ENCODE measurements at regions not wholly inside any gene's neighbourhood (a gene's known extent, or its start where the extent isn't known, plus 50 kb on each side); places are given as distances from the start of the nearest gene placed in this dataset.

DNA sequence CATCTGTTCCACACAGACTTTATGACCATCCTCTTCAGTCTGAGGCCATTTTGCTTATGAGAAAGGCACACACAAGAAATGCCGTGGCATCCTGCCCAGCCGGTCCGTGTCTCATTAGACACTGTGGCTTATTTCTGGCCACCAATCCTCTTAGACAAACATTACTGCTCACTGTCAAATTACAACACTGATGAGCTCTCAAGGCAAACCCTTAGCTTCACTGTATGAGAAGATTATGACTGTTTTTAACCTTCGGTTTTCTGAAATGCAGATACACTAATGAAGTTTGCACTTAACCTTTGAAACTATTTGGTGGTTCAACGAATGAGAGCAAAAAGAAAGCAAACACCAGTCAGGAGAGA, 50.5 kb upstream of the DST start:
- no peak for TF ChIP-seq EP300 (IDR thresholded peaks at IDR 0.05)
- TF ChIP-seq, protein P1, sequence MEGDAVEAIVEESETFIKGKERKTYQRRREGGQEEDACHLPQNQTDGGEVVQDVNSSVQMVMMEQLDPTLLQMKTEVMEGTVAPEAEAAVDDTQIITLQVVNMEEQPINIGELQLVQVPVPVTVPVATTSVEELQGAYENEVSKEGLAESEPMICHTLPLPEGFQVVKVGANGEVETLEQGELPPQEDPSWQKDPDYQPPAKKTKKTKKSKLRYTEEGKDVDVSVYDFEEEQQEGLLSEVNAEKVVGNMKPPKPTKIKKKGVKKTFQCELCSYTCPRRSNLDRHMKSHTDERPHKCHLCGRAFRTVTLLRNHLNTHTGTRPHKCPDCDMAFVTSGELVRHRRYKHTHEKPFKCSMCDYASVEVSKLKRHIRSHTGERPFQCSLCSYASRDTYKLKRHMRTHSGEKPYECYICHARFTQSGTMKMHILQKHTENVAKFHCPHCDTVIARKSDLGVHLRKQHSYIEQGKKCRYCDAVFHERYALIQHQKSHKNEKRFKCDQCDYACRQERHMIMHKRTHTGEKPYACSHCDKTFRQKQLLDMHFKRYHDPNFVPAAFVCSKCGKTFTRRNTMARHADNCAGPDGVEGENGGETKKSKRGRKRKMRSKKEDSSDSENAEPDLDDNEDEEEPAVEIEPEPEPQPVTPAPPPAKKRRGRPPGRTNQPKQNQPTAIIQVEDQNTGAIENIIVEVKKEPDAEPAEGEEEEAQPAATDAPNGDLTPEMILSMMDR (IDR thresholded peaks at IDR 0.05): peak in 1 of 3 experiments; percentile 7
